ENCODE measurements at regions not wholly inside any gene's neighbourhood (a gene's known extent, or its start where the extent isn't known, plus 50 kb on each side); places are given as distances from the start of the nearest gene placed in this dataset.

DNA sequence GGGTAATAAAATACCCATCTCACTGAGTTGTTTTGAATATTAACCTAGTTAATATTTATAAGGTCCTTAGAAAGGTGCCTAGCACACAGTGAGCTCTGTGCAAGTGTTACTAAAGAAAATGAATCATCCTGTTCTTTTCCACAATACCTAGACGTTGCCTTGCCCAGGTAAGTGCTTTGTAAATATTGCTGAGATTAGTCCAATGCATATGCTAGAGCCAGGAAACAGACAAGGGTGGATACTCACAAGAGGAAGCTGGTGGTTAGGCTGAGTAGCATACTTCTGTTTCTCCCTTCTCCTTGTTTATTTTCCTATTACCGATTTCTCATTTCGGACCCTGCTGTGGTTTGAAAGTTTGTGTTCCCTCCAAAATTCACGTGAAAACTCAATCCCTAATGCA, 58.1 kb upstream of the BARX2 start:
- CTCF ChIA-PET: interaction anchor here (1.8 to 2.6 kb wide), 2 partner anchors 14 to 200 kb away, joined by 5 to 6 read pairs; no protein-coding TSS in a partner anchor
- H3K9me3 ChIP-seq: no peaks in the 10 kb centered on the region
- no peak overlapping the region for H3K4me3 ChIP-seq
- TF ChIP-seq CBX8 (IDR thresholded peaks at IDR 0.05) (no peak), HOXA7 (CRISPR knock-in tag; IDR thresholded peaks at IDR 0.05) (no peak), HOXB5 (CRISPR knock-in tag; IDR thresholded peaks at IDR 0.05) (no peak), TP53 (CRISPR knock-in tag; IDR thresholded peaks at IDR 0.05) (no peak), RFX5 (IDR thresholded peaks at IDR 0.05) (no peak), POLR2A (IDR thresholded peaks at IDR 0.05; ENCODE audit: low read length) (no peak), MAZ (IDR thresholded peaks at IDR 0.05; ENCODE audit: borderline replicate concordance, low read depth, low read length) (no peak), FOXS1 (CRISPR knock-in tag; IDR thresholded peaks at IDR 0.05) (no peak), NR3C1 (IDR thresholded peaks at IDR 0.05) (no peak), MYC (IDR thresholded peaks at IDR 0.05; ENCODE audit: borderline replicate concordance, low read length) (no peak), MAX (IDR thresholded peaks at IDR 0.05) (no peak), FOSB (CRISPR knock-in tag; IDR thresholded peaks at IDR 0.05) (no peak), HEYL (CRISPR knock-in tag; IDR thresholded peaks at IDR 0.05) (no peak), E2F6 (IDR thresholded peaks at IDR 0.05; ENCODE audit: borderline replicate concordance, low read depth) (no peak)
- TF ChIP-seq, protein P1, sequence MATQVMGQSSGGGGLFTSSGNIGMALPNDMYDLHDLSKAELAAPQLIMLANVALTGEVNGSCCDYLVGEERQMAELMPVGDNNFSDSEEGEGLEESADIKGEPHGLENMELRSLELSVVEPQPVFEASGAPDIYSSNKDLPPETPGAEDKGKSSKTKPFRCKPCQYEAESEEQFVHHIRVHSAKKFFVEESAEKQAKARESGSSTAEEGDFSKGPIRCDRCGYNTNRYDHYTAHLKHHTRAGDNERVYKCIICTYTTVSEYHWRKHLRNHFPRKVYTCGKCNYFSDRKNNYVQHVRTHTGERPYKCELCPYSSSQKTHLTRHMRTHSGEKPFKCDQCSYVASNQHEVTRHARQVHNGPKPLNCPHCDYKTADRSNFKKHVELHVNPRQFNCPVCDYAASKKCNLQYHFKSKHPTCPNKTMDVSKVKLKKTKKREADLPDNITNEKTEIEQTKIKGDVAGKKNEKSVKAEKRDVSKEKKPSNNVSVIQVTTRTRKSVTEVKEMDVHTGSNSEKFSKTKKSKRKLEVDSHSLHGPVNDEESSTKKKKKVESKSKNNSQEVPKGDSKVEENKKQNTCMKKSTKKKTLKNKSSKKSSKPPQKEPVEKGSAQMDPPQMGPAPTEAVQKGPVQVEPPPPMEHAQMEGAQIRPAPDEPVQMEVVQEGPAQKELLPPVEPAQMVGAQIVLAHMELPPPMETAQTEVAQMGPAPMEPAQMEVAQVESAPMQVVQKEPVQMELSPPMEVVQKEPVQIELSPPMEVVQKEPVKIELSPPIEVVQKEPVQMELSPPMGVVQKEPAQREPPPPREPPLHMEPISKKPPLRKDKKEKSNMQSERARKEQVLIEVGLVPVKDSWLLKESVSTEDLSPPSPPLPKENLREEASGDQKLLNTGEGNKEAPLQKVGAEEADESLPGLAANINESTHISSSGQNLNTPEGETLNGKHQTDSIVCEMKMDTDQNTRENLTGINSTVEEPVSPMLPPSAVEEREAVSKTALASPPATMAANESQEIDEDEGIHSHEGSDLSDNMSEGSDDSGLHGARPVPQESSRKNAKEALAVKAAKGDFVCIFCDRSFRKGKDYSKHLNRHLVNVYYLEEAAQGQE (IDR thresholded peaks at IDR 0.05): no peak
- TF ChIP-seq, protein P2, sequence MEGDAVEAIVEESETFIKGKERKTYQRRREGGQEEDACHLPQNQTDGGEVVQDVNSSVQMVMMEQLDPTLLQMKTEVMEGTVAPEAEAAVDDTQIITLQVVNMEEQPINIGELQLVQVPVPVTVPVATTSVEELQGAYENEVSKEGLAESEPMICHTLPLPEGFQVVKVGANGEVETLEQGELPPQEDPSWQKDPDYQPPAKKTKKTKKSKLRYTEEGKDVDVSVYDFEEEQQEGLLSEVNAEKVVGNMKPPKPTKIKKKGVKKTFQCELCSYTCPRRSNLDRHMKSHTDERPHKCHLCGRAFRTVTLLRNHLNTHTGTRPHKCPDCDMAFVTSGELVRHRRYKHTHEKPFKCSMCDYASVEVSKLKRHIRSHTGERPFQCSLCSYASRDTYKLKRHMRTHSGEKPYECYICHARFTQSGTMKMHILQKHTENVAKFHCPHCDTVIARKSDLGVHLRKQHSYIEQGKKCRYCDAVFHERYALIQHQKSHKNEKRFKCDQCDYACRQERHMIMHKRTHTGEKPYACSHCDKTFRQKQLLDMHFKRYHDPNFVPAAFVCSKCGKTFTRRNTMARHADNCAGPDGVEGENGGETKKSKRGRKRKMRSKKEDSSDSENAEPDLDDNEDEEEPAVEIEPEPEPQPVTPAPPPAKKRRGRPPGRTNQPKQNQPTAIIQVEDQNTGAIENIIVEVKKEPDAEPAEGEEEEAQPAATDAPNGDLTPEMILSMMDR (IDR thresholded peaks at IDR 0.05): no peak
- H3K27ac ChIP-seq: no peak overlapping the region
- DNase-seq (ENCODE audit: low read depth in 1 of 2, low spot score in 1 of 2) (no peak), FAIRE-seq (no peak), ATAC-seq (no peak)
- H3K4me1 ChIP-seq: no peaks in the 10 kb centered on the region
- H3K4me2 ChIP-seq: no peak overlapping the region
- 66% methylated on average over 4 of the region's 4 CpGs for WGBS (ENCODE audit: missing lambda C conversion rate)
- POLR2A ChIA-PET: no interaction called here

DNA sequence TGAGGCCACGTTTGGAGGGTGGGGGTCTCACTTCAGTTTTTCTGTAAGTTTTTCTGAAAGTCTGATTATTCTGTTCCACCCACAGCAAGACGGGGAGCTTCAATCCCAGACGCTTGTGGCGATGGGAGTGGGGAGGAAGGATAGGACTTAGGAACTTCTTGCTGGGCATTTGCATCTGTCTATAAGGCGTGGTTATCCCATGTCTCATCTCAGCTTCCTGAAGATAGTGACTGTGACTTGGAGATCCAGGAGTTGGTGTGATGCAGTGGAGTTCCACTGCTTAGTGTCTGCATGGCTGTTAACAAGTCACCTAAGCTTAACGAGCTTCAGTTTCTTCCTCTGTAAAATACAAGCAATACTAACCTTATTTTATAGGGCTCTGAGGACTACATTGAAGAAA, 58.9 kb upstream of the BARX2 start:
- no peak for FAIRE-seq
- Histone ChIP-seq H3K4me2 (no peak overlapping the region), H3K9me3 (no peaks in the 10 kb centered on the region), H3K27ac (no peak overlapping the region), H3K4me1 (no peaks in the 10 kb centered on the region), H3K4me3 (no peak overlapping the region)
- ChIA-PET CTCF (interaction anchor here (0.8 to 2.6 kb wide), 3 partner anchors 15 to 87 kb away, joined by 3 to 6 read pairs (median 4); no protein-coding TSS in a partner anchor), POLR2A (no interaction called here)
- ATAC-seq: no peak
- WGBS (ENCODE audit: missing lambda C conversion rate): 73% methylated on average over 6 of the region's 6 CpGs
- DNase-seq (ENCODE audit: low read depth in 1 of 2, low spot score in 1 of 2): no peak
- TF ChIP-seq BHLHE40 (IDR thresholded peaks at IDR 0.05; ENCODE audit: low read depth, low read length) (no peak), NPAS2 (CRISPR knock-in tag; IDR thresholded peaks at IDR 0.05; ENCODE audit: borderline replicate concordance) (no peak), SMC3 (IDR thresholded peaks at IDR 0.05) (no peak), HOXB5 (CRISPR knock-in tag; IDR thresholded peaks at IDR 0.05) (no peak), POLR2AphosphoS2 (conservative IDR thresholded peaks at IDR 0.05; ENCODE audit: low read length) (no peak), GATA3 (IDR thresholded peaks at IDR 0.05; ENCODE audit: borderline replicate concordance) (no peak), ZFP36 (IDR thresholded peaks at IDR 0.05; ENCODE audit: borderline replicate concordance, partially characterized antibody) (no peak), E2F6 (IDR thresholded peaks at IDR 0.05; ENCODE audit: borderline replicate concordance, low read depth) (no peak), FOXS1 (CRISPR knock-in tag; IDR thresholded peaks at IDR 0.05) (no peak), CEBPB (IDR thresholded peaks at IDR 0.05) (no peak), EHF (CRISPR knock-in tag; IDR thresholded peaks at IDR 0.05) (no peak)
- TF ChIP-seq, protein P3, sequence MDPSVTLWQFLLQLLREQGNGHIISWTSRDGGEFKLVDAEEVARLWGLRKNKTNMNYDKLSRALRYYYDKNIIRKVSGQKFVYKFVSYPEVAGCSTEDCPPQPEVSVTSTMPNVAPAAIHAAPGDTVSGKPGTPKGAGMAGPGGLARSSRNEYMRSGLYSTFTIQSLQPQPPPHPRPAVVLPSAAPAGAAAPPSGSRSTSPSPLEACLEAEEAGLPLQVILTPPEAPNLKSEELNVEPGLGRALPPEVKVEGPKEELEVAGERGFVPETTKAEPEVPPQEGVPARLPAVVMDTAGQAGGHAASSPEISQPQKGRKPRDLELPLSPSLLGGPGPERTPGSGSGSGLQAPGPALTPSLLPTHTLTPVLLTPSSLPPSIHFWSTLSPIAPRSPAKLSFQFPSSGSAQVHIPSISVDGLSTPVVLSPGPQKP (IDR thresholded peaks at IDR 0.05; ENCODE audit: low read depth, low read length): no peak
- TF ChIP-seq, protein P2 (IDR thresholded peaks at IDR 0.05): no peak
